Aorta (tissue), 5 donors: ENCODE measurements at regions not wholly inside any gene's neighbourhood (a gene's known extent, or its start where the extent isn't known, plus 50 kb on each side); places are given as distances from the start of the nearest gene placed in this dataset.

Experiments
- ATAC-seq: fragments of 200-7000 bp; cut with Tn5 transposase; one replicate; pipeline ENCODE4 v1.9.1; 2022; ENCODE audit warnings: moderate library complexity; ENCODE audit not compliant: low FRiP score
- DNase-seq, 2 donors: peaks; one replicate each; pipeline ENCODE4 v3.0.0-alpha.2; 2020
- H3K27ac ChIP-seq, 2 donors: one replicate each; pipeline ENCODE4 v1.5.1; 2013; ENCODE audit warnings: low read length in 2 of 2, mild to moderate bottlenecking in 2 of 2, moderate library complexity in 2 of 2, control low read depth in 1 of 2, inconsistent platforms in 1 of 2, low read depth in 1 of 2
- H3K27me3 ChIP-seq, 2 donors: one replicate each; pipeline ENCODE4 v1.6.1; 2013; ENCODE audit warnings: control low read depth in 1 of 2, low read length in 1 of 2, mild to moderate bottlenecking in 1 of 2, moderate library complexity in 1 of 2; ENCODE audit not compliant: insufficient read depth in 2 of 2, control insufficient read depth in 1 of 2
- H3K36me3 ChIP-seq, 2 donors: one replicate each; pipeline ENCODE4 v1.6.1; 2013; ENCODE audit warnings: control low read depth in 1 of 2, low read length in 1 of 2, mild to moderate bottlenecking in 1 of 2; ENCODE audit not compliant: insufficient read depth in 2 of 2, control insufficient read depth in 1 of 2
- H3K4me1 ChIP-seq, 2 donors: one replicate each; pipeline ENCODE4 v1.6.1; 2013; ENCODE audit warnings: low read length in 2 of 2, control low read depth in 1 of 2, mild to moderate bottlenecking in 1 of 2, moderate library complexity in 1 of 2; ENCODE audit not compliant: insufficient read depth in 2 of 2, control insufficient read depth in 1 of 2
- H3K4me3 ChIP-seq, 2 donors: one replicate each; pipeline ENCODE4 v1.5.1; 2013; ENCODE audit warnings: low read length in 2 of 2, control low read depth in 1 of 2, mild to moderate bottlenecking in 1 of 2
- H3K9me3 ChIP-seq: one replicate; pipeline ENCODE4 v1.6.1; 2013; ENCODE audit warnings: mild to moderate bottlenecking, low read length; ENCODE audit not compliant: control insufficient read depth
- WGBS, 2 donors: extraction: QIAGEN DNeasy Blood & Tissue Kit; methylation state at CpG; one replicate each; pipeline ENCODE4 v1.1.7; 2013; 5-methylcytosine and 5-hydroxymethylcytosine counted together
- intact Hi-C, 2 donors: fragments of 100-400 bp; cut with DNase I; formaldehyde crosslinking; loops; one replicate each; pipeline versions ENCODE4 v1.14.2 to v1.15.0; 2022
- donor health status: healthy with polysubstance abuse.
- donor health status: Bipolar disorder and iron deficiency.
- donor health status: DM: no; HTN: no; CAD: no.
- donor health status: DM: no; HTN: no; CAD: no.
- donor health status: DM: yes; HTN: yes; CAD: no.

DNA sequence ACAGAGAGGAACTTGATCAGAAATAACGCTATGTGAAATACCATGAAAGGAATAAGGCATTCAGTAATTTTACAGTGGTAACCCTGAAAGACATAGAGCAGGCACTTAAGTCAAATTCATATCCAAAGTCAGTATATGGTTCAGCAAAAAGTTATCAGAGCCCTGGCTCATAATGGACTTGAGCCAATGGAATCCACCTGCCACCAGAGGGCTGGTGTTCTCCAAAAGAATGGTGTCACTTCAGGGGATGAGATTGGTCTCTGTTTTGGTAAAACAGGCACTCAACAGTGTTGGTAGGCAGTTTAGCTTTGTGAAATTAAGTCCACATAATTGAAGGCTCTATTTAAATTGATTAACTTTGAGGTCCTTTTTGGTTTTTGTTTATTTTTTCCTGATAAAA is 93.9 kb downstream of the LIG4 start:
- H3K27ac ChIP-seq, result no peak overlapping the region
- peaks cover 0 to 2% of the 10 kb centered on the region in 2 donors for H3K27me3 ChIP-seq
- 83 to 90% methylated on average over 1 of the region's 1 CpG for WGBS, 2 donors
- H3K4me3 ChIP-seq, result no peak overlapping the region
- no peaks in the 10 kb centered on the region for H3K36me3 ChIP-seq
- H3K9me3 ChIP-seq, result no peaks in the 10 kb centered on the region
- ATAC-seq (no peak), DNase-seq (no peak)
- intact Hi-C loops, result no loop called here
- H3K4me1 ChIP-seq, result no peaks in the 10 kb centered on the region

DNA sequence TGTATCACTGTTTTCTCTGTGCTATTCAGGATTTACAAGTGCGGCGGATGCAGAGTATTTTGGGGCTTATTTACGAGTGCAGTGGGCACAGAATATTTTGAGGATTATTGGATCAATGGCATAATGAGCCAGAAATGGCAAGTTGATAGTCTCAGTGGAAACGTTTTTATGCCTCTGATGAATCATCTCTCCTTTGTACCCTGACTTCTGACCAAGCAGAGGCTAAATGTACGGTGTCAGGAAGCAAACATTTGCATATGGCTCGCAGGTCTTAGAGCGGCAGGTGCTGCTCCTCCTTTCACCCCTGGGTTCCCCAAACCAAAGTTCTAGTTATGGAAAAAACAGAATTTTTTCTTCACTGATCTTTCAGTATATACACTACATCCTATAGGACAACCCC is 94.5 kb downstream of the LIG4 start:
- Histone ChIP-seq H3K36me3 (no peaks in the 10 kb centered on the region), H3K27me3 (no peaks in the 10 kb centered on the region), H3K27ac (no peak overlapping the region), H3K9me3 (no peaks in the 10 kb centered on the region), H3K4me3 (no peak overlapping the region), H3K4me1 (no peaks in the 10 kb centered on the region)
- DNase-seq, result no peak
- intact Hi-C loops, result no loop called here
- no peak for ATAC-seq
- WGBS, 2 donors, result 68 to 75% methylated on average over 7 of the region's 7 CpGs

DNA sequence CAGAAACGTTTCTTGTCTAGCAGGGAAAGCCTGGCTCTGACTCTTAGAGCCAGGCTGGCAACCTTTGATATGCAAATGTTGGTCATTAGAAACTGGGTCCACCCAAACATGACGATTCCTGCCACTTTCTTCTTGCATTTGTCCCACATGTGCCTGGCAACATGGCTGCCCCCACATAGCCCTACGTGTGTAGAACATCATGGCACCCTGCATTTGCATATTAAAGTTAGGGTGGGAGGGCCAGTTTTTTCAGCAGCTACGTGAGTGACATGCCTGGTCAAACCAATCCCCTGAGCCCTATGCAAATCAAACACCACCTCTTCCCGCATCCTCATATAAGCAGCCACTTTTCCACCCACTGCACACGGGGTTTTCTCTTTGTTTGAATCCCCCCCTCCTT is 95.0 kb downstream of the LIG4 start:
- H3K4me3 ChIP-seq, result no peak overlapping the region
- H3K9me3 ChIP-seq, result no peaks in the 10 kb centered on the region
- WGBS, 2 donors, result 61 to 65% methylated on average over 6 of the region's 6 CpGs
- no peaks in the 10 kb centered on the region for H3K36me3 ChIP-seq
- no peak for ATAC-seq
- H3K4me1 ChIP-seq, result no peaks in the 10 kb centered on the region
- no peaks in the 10 kb centered on the region for H3K27me3 ChIP-seq
- H3K27ac ChIP-seq, result no peak overlapping the region
- no peak for DNase-seq
- intact Hi-C loops, result no loop called here

DNA sequence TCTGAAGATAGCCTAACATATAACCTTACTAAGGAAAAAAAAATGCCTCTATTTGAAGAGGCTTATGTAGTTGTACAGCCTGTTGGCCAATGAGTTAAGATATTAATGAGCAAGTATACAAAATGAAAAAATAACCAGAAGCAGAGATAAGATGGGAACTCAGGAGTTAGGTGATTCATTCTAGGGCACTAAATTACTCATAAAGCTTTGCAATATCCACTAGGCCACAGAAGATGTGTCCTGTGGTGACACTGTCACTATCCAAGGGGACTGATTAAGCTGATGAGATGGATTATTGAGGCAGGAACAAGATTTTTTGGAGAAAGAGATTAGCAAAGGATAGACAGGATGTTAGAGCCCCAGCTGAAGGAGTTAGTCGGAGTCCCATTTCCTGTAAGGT is 99.6 kb downstream of the LIG4 start:
- Histone ChIP-seq H3K27me3 (no peaks in the 10 kb centered on the region), H3K27ac (no peak overlapping the region), H3K36me3 (no peaks in the 10 kb centered on the region), H3K4me3 (no peak overlapping the region), H3K4me1 (no peaks in the 10 kb centered on the region), H3K9me3 (no peaks in the 10 kb centered on the region)
- no peak for ATAC-seq
- WGBS, 2 donors, result 57 to 60% methylated on average over 1 of the region's 1 CpG
- intact Hi-C loops, result no loop called here
- DNase-seq, result no peak

DNA sequence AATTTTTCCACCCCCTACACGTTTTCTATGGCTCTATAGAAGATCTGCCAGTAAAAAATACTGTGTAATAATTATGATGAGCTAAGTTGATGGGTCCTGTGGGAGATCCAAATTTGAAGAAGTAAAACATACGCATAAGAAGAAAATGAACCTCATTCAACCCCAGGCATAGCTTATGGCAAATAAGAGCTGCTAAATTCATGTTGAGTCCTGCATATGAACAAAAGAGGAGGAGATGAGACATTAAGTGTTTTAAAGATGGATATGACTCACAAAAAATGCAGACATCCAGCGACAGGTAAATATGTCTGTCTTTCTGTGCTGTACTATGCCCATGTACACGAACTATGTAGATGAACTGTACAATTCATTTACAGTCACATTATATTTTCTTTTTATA is 101.9 kb downstream of the LIG4 start:
- 60 to 66% methylated on average over 4 of the region's 4 CpGs for WGBS, 2 donors
- no peak for ATAC-seq
- intact Hi-C loops, result no loop called here
- H3K4me1 ChIP-seq, result no peaks in the 10 kb centered on the region
- DNase-seq, result no peak
- no peaks in the 10 kb centered on the region for H3K36me3 ChIP-seq
- no peak overlapping the region for H3K27ac ChIP-seq
- no peaks in the 10 kb centered on the region for H3K9me3 ChIP-seq
- H3K4me3 ChIP-seq, result no peak overlapping the region
- no peaks in the 10 kb centered on the region for H3K27me3 ChIP-seq

DNA sequence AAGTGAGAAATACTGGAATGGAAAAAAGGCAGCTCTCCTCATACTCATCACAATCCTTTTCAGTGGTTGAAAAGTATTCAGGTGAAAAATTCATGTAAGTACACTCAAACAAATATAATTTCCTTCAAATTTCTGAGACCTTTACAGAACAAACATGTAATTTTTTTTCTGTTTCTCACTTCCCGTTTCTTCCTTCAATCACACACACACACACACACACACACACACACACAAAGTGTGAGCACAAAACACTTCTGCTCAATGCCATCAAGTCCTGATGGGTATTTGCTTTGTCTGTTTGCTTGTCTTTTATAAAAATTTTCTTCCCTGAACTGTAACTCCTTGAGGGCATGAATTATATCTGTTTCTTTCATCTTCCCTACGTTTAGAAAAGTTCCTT is 110.6 kb downstream of the LIG4 start:
- Histone ChIP-seq H3K36me3 (no peaks in the 10 kb centered on the region), H3K4me1 (no peaks in the 10 kb centered on the region), H3K4me3 (no peak overlapping the region), H3K9me3 (no peaks in the 10 kb centered on the region), H3K27ac (no peak overlapping the region), H3K27me3 (no peaks in the 10 kb centered on the region)
- DNase-seq (no peak), ATAC-seq (no peak)
- intact Hi-C loops, result no loop called here
- 47 to 50% methylated on average over 2 of the region's 2 CpGs for WGBS, 2 donors

DNA sequence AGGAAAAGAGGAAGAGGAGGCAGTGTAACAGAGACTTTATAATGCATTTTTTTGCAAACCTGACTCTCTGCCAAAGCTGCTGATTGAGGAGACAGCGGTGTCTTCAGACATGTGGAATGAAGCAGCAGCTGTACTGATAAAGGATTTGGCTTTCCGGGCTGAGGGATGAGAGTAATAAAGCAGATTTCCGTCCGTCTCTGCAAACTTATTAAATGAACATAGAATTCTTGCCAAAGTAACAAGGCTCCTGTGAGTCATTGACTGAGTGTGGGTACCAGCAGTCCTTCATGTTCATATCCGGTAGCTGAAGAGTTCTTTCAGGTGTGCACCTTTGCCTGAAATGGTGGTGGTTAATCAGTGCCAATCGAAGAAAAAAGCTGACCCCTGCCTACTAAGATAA is 112.6 kb downstream of the LIG4 start:
- Histone ChIP-seq H3K27ac (no peak overlapping the region), H3K36me3 (no peaks in the 10 kb centered on the region), H3K4me1 (no peaks in the 10 kb centered on the region), H3K27me3 (no peaks in the 10 kb centered on the region), H3K9me3 (no peaks in the 10 kb centered on the region), H3K4me3 (no peak overlapping the region)
- DNase-seq (no peak), ATAC-seq (no peak)
- 70 to 79% methylated on average over 6 of the region's 6 CpGs for WGBS, 2 donors
- intact Hi-C loops, result no loop called here

DNA sequence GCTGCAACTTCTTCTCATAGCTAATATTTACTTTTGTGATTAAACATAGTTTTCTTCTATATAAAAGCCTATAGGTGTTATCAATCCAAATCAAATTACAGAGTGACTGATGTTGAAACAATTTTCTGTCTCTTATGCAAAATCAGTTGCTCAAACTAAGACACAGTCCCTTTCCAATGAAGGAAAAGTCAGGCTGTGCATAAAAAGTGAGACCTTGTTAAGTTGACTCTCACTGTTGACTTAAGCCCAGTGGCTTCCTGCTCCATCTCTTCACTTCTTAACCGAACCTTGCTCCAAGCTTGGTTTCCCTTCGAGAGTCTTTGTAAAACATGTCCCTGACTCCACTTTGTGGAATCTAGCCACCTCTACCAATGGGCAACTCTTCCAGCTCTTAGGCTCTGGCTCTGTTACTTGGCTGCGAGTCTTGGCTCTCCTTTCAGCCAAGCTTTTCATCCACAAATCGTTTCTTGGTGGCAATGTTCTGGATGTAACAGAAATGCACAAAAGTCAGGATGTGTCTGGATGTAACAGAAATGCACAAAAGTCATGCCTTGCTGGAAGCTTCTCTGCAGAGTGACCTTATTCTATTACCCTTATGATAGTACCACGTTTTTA is 118.9 kb downstream of the LIG4 start:
- no peaks in the 10 kb centered on the region for H3K4me1 ChIP-seq
- ATAC-seq, result no peak

DNA sequence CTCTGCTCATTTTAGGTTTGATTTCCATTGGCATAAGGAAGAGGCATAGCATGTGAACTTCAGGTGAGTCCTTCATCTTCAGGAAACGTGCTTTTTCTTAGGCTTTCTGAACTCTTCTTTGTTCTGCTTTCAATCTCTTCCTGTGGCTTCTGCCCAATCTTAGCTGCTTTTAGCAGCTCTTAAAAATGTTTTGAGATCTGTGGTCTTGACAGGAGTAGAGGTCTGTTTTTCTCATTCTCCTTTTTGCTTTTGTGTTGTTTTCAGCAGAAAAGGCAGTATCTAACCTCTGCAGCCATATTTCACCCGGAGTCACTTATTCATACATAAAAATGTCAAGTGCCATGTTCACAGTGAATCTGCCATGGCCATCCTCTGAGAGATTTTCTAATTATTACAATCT is 120.3 kb downstream of the LIG4 start:
- Histone ChIP-seq H3K36me3 (no peaks in the 10 kb centered on the region), H3K4me3 (no peak overlapping the region), H3K9me3 (no peaks in the 10 kb centered on the region), H3K27me3 (no peaks in the 10 kb centered on the region), H3K27ac (no peak overlapping the region), H3K4me1 (no peaks in the 10 kb centered on the region)
- DNase-seq (no peak), ATAC-seq (no peak)
- WGBS, 2 donors, result 68 to 73% methylated on average over 2 of the region's 2 CpGs
- intact Hi-C loops, result no loop called here

More for the DNA sequence above, 118.9 kb downstream of the LIG4 start:
- DNase-seq, result no peak
- Histone ChIP-seq H3K27me3 (no peaks in the 10 kb centered on the region), H3K9me3 (no peaks in the 10 kb centered on the region), H3K4me3 (no peak overlapping the region), H3K27ac (no peak overlapping the region), H3K36me3 (no peaks in the 10 kb centered on the region)
- intact Hi-C loops, result no loop called here
- WGBS, 2 donors, result 32 to 41% methylated on average over 5 of the region's 5 CpGs
